ENCODE measurements at regions not wholly inside any gene's neighbourhood (a gene's known extent, or its start where the extent isn't known, plus 50 kb on each side); places are given as distances from the start of the nearest gene placed in this dataset.

GRCh38 chr9:84613431-84613830 is 56.1 kb upstream of the NTRK2 start:
- DNase-seq (no peak), ATAC-seq (no peak)
- H3K27ac ChIP-seq, result no peak overlapping the region
- H3K36me3 ChIP-seq, result no peaks in the 10 kb centered on the region
- H3K9me3 ChIP-seq, result peaks cover 0 to 27% (median 5%) of the 10 kb centered on the region in 11 donors
- TF ChIP-seq, protein P1, sequence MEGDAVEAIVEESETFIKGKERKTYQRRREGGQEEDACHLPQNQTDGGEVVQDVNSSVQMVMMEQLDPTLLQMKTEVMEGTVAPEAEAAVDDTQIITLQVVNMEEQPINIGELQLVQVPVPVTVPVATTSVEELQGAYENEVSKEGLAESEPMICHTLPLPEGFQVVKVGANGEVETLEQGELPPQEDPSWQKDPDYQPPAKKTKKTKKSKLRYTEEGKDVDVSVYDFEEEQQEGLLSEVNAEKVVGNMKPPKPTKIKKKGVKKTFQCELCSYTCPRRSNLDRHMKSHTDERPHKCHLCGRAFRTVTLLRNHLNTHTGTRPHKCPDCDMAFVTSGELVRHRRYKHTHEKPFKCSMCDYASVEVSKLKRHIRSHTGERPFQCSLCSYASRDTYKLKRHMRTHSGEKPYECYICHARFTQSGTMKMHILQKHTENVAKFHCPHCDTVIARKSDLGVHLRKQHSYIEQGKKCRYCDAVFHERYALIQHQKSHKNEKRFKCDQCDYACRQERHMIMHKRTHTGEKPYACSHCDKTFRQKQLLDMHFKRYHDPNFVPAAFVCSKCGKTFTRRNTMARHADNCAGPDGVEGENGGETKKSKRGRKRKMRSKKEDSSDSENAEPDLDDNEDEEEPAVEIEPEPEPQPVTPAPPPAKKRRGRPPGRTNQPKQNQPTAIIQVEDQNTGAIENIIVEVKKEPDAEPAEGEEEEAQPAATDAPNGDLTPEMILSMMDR (IDR thresholded peaks at IDR 0.05), result no peak
- no peaks in the 10 kb centered on the region for H3K27me3 ChIP-seq
- no peaks in the 10 kb centered on the region for H3K4me1 ChIP-seq
- 67 to 78% methylated on average over 2 of the region's 2 CpGs for WGBS, 2 donors
- intact Hi-C loops (cut with DNase I), result no loop called here
- H3K4me3 ChIP-seq, result no peak overlapping the region

DNA sequence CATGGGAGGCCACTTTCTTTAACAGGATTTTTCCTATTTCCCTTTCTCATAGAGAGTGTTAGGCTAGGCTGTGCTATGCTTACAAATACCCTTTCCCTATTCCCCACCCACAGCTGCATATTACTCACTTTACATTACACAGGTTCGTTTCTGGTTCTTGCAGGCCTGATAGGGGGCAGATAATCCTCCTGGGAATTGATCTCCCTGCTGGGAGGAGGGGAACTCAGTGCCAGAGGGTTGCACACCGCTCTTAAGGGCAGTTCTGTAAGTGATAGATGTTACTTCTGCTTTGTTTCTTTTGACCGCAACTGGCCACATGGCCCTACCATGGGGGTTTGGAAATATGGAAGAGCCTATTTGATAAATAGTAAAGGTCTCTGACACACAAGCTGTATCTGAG is 54.0 kb upstream of the NTRK2 start:
- intact Hi-C loops (cut with DNase I), result no loop called here
- WGBS, 2 donors, result 56% methylated on average over 3 of the region's 3 CpGs

DNA sequence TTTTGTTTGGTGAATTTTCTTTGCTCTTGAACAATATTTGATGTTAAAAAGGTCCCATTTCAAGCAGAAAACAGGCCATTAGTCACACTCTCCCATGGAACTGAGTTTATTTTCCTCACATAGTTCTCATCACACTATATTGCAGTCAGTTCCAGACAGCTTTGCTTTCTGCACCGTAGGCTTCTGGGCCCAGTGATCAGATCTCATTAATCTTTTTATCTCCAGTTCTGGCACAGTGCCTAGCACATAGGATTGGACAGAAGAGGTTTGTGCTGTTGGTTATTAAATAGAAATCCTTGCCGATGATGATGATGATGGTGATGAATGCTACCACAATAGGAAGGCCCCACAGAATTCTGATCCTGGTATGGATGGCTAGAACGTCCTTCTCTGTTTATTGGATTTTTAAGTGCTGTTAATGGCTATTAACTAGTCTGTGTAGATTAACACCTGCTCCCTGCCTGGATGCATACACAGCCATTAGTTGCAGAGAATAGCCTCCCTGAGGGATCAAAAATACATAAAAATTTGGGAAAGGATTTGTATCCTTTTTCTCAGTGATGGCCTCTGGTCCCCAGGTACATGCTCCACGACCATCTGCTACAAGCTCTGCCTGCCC is 52.0 kb upstream of the NTRK2 start:
- Histone ChIP-seq H3K27me3 (no peaks in the 10 kb centered on the region), H3K9me3 (no peaks in the 10 kb centered on the region), H3K4me3 (no peak overlapping the region), H3K27ac (no peak overlapping the region), H3K36me3 (no peaks in the 10 kb centered on the region), H3K4me1 (no peaks in the 10 kb centered on the region)
- ATAC-seq (no peak), DNase-seq (no peak)
- intact Hi-C loops (cut with DNase I), result no loop called here
- TF ChIP-seq, protein P1 (IDR thresholded peaks at IDR 0.05), result no peak
- WGBS, 2 donors, result 71 to 83% methylated on average over 4 of the region's 4 CpGs

More for the DNA sequence above, 54.0 kb upstream of the NTRK2 start:
- Histone ChIP-seq H3K4me1 (no peaks in the 10 kb centered on the region), H3K36me3 (no peaks in the 10 kb centered on the region), H3K27me3 (no peaks in the 10 kb centered on the region), H3K27ac (no peak overlapping the region), H3K9me3 (peaks cover 0 to 14% (median 0%) of the 10 kb centered on the region in 11 donors), H3K4me3 (no peak overlapping the region)
- DNase-seq, result no peak
- no peak for ATAC-seq
- TF ChIP-seq, protein P1 (IDR thresholded peaks at IDR 0.05), result no peak
